Adrenal gland (tissue), 9 donors: ENCODE measurements at regions not wholly inside any gene's neighbourhood (a gene's known extent, or its start where the extent isn't known, plus 50 kb on each side); places are given as distances from the start of the nearest gene placed in this dataset.
"Not testable (repeated sequence)": the region's sequence is repeated elsewhere in the genome, so short reads cannot be mapped to it uniquely, and the experiment has no call there.

Experiments
- DNase-seq, 7 donors: peaks; one replicate each; pipeline ENCODE4 v3.0.0-alpha.2; 2019 to 2020
- H3K27ac ChIP-seq, 5 donors: fragments of 200-600 bp; sonication (generic) in 4 of 5; 1 replicate in 3 of 5; 2 replicates in 2 of 5; pipeline versions ENCODE4 v1.5.1 to v1.8.0; 2016 to 2020; ENCODE audit warnings: mild to moderate bottlenecking in 1 of 5
- H3K27me3 ChIP-seq: fragments of 200-600 bp; 2 replicates; pipeline ENCODE4 v1.8.0; 2021
- H3K36me3 ChIP-seq, 2 donors: fragments of 200-600 bp; replicated peaks in 1 of 2; 1 replicate in 1 of 2; 2 replicates in 1 of 2; pipeline versions ENCODE4 v1.5.1 to v1.8.0; 2018 to 2022
- H3K4me1 ChIP-seq, 2 donors: fragments of 200-600 bp; replicated peaks in 1 of 2; 1 replicate in 1 of 2; 2 replicates in 1 of 2; pipeline versions ENCODE4 v1.5.1 to v1.8.0; 2018 to 2021
- H3K4me3 ChIP-seq, 4 donors: fragments of 200-600 bp; sonication (generic) in 3 of 4; one replicate each; pipeline ENCODE4 v1.5.1; 2016 to 2018
- H3K9me3 ChIP-seq, 3 donors: fragments of 200-600 bp; sonication (generic) in 1 of 3; replicated peaks in 1 of 3; 1 replicate in 2 of 3; 2 replicates in 1 of 3; pipeline versions ENCODE4 v1.5.1 to v1.8.0; 2016 to 2021
- CTCF ChIP-seq, 6 experiments: fragments of 450-650 bp in 4 of 6; fragments of 200-600 bp in 2 of 6; sonication (generic) in 1 of 6; IDR thresholded peaks; 1 replicate in 5 of 6; 2 replicates in 1 of 6; pipeline versions ENCODE4 v1.5.1 to v1.8.0; 2016 to 2021; ENCODE audit warnings: antibody characterized with exemption in 6 of 6, mild to moderate bottlenecking in 2 of 6, moderate library complexity in 1 of 6
- POLR2A ChIP-seq, 2 donors: fragments of 450-650 bp; IDR thresholded peaks; one replicate each; pipeline ENCODE4 v1.6.1; 2017; ENCODE audit warnings: antibody characterized with exemption in 2 of 2, mild to moderate bottlenecking in 2 of 2, moderate library complexity in 1 of 2
- WGBS, 4 donors: extraction: QIAGEN DNeasy Blood & Tissue Kit in 2 of 4; methylation state at CpG; one replicate each; pipeline versions ENCODE4 v1.1.5 to v1.1.7; 2013 to 2017; 5-methylcytosine and 5-hydroxymethylcytosine counted together
- intact Hi-C, 2 donors: fragments of 100-400 bp; cut with DNase I; formaldehyde crosslinking; loops; one replicate each; pipeline versions ENCODE4 v1.14.1 to v1.15.0; 2022 to 2023
- donor health status: healthy with polysubstance abuse.
- donor health status: Bipolar disorder and iron deficiency.
- donor health status: DM: yes; HTN: yes; CAD: no.
- donor health status: DM: no; HTN: no; CAD: no.
- donor health status: DM: no; HTN: no; CAD: no.

- no peak overlapping the region for H3K27ac ChIP-seq
- H3K27me3 ChIP-seq, result peaks cover 3% of the 10 kb centered on the region
- WGBS, 4 donors, result 67 to 93% (median 78%) methylated on average over 9 of the region's 9 CpGs
- no peak for DNase-seq
- no peaks in the 10 kb centered on the region for H3K4me1 ChIP-seq
- TF ChIP-seq POLR2A (IDR thresholded peaks at IDR 0.05) (no peak), CTCF (IDR thresholded peaks at IDR 0.05) (no peak)
- intact Hi-C loops, result no loop called here
- no peak overlapping the region for H3K4me3 ChIP-seq
- no peaks in the 10 kb centered on the region for H3K9me3 ChIP-seq
- no peaks in the 10 kb centered on the region for H3K36me3 ChIP-seq
Observed at GRCh38 chr6:159525445-159526025, 167.5 kb downstream of the SOD2 start.

- H3K27me3 ChIP-seq, result peaks cover 3% of the 10 kb centered on the region
- H3K27ac ChIP-seq, result no peak overlapping the region
- intact Hi-C loops, result no loop called here
- no peak for DNase-seq
- 57 to 70% (median 60%) methylated on average over 4 of the region's 4 CpGs for WGBS, 4 donors
- TF ChIP-seq POLR2A (IDR thresholded peaks at IDR 0.05), result no peak
- TF ChIP-seq CTCF (IDR thresholded peaks at IDR 0.05), result no peak
- H3K9me3 ChIP-seq, result no peaks in the 10 kb centered on the region
- no peaks in the 10 kb centered on the region for H3K36me3 ChIP-seq
- H3K4me3 ChIP-seq, result no peak overlapping the region
- no peaks in the 10 kb centered on the region for H3K4me1 ChIP-seq
Observed at GRCh38 chr6:159522877-159523547, 170.0 kb downstream of the SOD2 start.

DNA sequence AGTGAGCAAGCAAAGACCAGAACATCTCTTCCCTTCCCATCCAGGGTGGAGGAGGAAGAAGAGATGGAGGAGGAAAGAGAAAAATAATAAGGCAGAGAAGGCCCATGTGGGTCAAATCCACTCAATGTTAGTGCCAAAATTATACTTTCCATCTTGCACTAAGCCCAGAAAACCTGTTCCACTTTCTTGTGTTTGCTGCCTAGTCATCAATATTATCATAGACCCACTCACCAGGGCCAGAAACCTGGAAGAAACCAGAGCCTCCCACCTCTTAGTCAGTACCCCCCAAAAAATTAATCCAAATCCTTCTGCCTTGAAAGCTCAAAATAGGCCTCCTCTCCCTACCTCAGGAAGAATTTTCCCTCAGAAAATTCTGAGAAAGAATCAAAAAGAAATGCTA, 171.1 kb downstream of the SOD2 start:
- TF ChIP-seq POLR2A (IDR thresholded peaks at IDR 0.05) (no peak), CTCF (IDR thresholded peaks at IDR 0.05) (no peak)
- Histone ChIP-seq H3K27ac (no peak overlapping the region), H3K27me3 (peaks cover 3% of the 10 kb centered on the region), H3K4me3 (no peak overlapping the region), H3K9me3 (no peaks in the 10 kb centered on the region), H3K4me1 (no peaks in the 10 kb centered on the region), H3K36me3 (no peaks in the 10 kb centered on the region)
- intact Hi-C loops, result no loop called here
- no peak for DNase-seq

GRCh38 chr6:159520002-159520401, 173.0 kb downstream of the SOD2 start:
- intact Hi-C loops, result no loop called here
- Histone ChIP-seq H3K27me3 (peaks cover 3% of the 10 kb centered on the region), H3K9me3 (no peaks in the 10 kb centered on the region), H3K4me1 (no peaks in the 10 kb centered on the region), H3K27ac (no peak overlapping the region), H3K4me3 (no peak overlapping the region), H3K36me3 (no peaks in the 10 kb centered on the region)
- no peak for TF ChIP-seq CTCF (IDR thresholded peaks at IDR 0.05)
- no peak for TF ChIP-seq POLR2A (IDR thresholded peaks at IDR 0.05)
- DNase-seq, result no peak

DNA sequence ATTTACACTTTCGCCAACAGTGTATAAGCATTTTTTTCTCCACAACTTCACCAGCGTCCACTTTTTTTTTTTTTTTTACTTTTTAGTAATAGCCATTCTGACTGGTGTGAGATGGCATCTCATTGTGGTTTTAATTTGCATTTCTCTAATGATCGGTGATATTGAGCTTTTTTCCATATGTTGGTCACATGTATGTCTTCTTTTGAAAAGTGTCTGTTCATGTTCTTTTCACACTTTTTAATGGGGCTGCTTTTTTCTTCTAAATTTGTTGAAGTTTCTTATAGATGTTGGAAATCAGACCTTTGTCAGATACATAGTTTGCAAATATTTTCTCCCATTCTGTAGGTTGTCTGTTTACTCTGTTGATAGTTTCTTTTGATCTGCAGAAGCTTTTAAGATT, 177.2 kb downstream of the SOD2 start:
- 82 to 88% (median 87%) methylated on average over 3 of the region's 3 CpGs for WGBS, 4 donors
- H3K4me3 ChIP-seq, intact Hi-C loops, H3K4me1 ChIP-seq, H3K27me3 ChIP-seq, DNase-seq, H3K27ac ChIP-seq, H3K36me3 ChIP-seq, H3K9me3 ChIP-seq: not testable (repeated sequence)
